Neural progenitor cell (in vitro differentiated cells): ENCODE measurements at regions not wholly inside any gene's neighbourhood (a gene's known extent, or its start where the extent isn't known, plus 50 kb on each side); places are given as distances from the start of the nearest gene placed in this dataset.

Experiments used
- DNase-seq: peaks from one replicate; pipeline ENCODE4 v3.0.0-alpha.2; 2016; ENCODE audit warnings: low spot score
- H2AFZ ChIP-seq: fragments of 200-600 bp; sonication (generic); replicated peaks from 2 replicates; pipeline ENCODE4 v1.6.1; 2016; ENCODE audit warnings: antibody characterized with exemption
- H3F3A ChIP-seq: fragments of 200-600 bp; sonication (generic); 2 replicates; pipeline ENCODE4 v1.6.1; 2016; ENCODE audit warnings: antibody characterized with exemption, low read depth
- H3K27ac ChIP-seq: fragments of 200-600 bp; sonication (generic); 2 replicates; pipeline ENCODE4 v1.5.1; 2016; ENCODE audit warnings: mild to moderate bottlenecking
- H3K27me3 ChIP-seq: fragments of 200-600 bp; sonication (generic); 2 replicates; pipeline ENCODE4 v1.6.1; 2016; ENCODE audit warnings: mild to moderate bottlenecking, moderate library complexity
- H3K36me3 ChIP-seq: fragments of 200-600 bp; sonication (generic); 2 replicates; pipeline ENCODE4 v1.5.1; 2016
- H3K4me1 ChIP-seq: fragments of 200-600 bp; sonication (generic); 2 replicates; pipeline ENCODE4 v1.6.1; 2016; ENCODE audit warnings: mixed run types
- H3K4me2 ChIP-seq: fragments of 200-600 bp; sonication (generic); 2 replicates; pipeline ENCODE4 v1.6.1; 2016
- H3K4me3 ChIP-seq: fragments of 200-600 bp; sonication (generic); 2 replicates; pipeline ENCODE4 v1.5.1; 2016
- H3K79me2 ChIP-seq: fragments of 200-600 bp; sonication (generic); 2 replicates; pipeline ENCODE4 v1.6.1; 2016; ENCODE audit warnings: low read depth
- H3K9ac ChIP-seq: fragments of 200-600 bp; sonication (generic); 2 replicates; pipeline ENCODE4 v1.6.1; 2016
- H3K9me3 ChIP-seq: fragments of 200-600 bp; sonication (generic); 2 replicates; pipeline ENCODE4 v1.5.1; 2016; ENCODE audit warnings: low read depth
- H4K20me1 ChIP-seq: fragments of 200-600 bp; sonication (generic); 2 replicates; pipeline ENCODE4 v1.6.1; 2016; ENCODE audit warnings: low read depth
- H3K27ac Mint-ChIP-seq: 3 replicates; pipeline ENCODE4 v1.8.0; 2021; ENCODE audit warnings: mixed read lengths
- H3K27me3 Mint-ChIP-seq: 2 replicates; pipeline ENCODE4 v1.8.0; 2022; ENCODE audit warnings: low read depth, mild to moderate bottlenecking, inconsistent platforms, moderate library complexity, mixed read lengths; ENCODE audit not compliant: insufficient read depth
- H3K36me3 Mint-ChIP-seq: 3 replicates; pipeline ENCODE4 v1.8.0; 2021; ENCODE audit warnings: mixed read lengths
- H3K4me1 Mint-ChIP-seq: 3 replicates; pipeline ENCODE4 v1.8.0; 2021; ENCODE audit warnings: mixed read lengths
- H3K4me3 Mint-ChIP-seq: 3 replicates; pipeline ENCODE4 v1.8.0; 2021; ENCODE audit warnings: mild to moderate bottlenecking, moderate library complexity, mixed read lengths
- H3K9me3 Mint-ChIP-seq: 3 replicates; pipeline ENCODE4 v1.8.0; 2020; ENCODE audit warnings: mixed read lengths
- EZH2 ChIP-seq: fragments of 200-600 bp; sonication (generic); IDR thresholded peaks from 2 replicates; pipeline ENCODE4 v1.6.1; 2017; ENCODE audit warnings: antibody characterized with exemption, mild to moderate bottlenecking, moderate library complexity
- EZH2phosphoT487 ChIP-seq: fragments of 200-600 bp; sonication (generic); IDR thresholded peaks from 2 replicates; pipeline ENCODE4 v1.6.1; 2017; ENCODE audit warnings: antibody characterized with exemption
- TF ChIP-seq, protein P1 (sequence below): fragments of 200-600 bp; sonication (generic); IDR thresholded peaks from 2 replicates; pipeline ENCODE4 v1.5.1; 2017; ENCODE audit warnings: antibody characterized with exemption, mild to moderate bottlenecking

DNA sequence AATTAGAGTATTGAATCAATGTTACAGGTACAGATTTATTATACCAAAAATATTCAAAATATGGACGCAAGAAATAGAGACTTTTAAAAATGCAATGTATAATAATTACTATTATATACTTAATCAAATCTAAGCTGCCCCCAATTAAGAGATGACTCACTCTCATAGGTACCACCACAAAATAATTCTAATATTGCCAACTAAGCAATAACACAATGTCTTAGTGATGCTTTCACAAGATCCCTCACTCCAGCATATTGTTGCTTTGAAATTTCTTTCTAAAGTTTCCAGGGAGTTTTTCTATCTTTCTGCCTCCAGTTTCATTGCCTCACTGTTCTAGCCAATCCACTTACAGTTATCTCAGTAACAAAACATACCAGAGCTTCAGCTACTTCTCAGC is 270.0 kb upstream of the PABPC4L start:
- Histone ChIP-seq H3K27ac (no peak overlapping the region), H3K9ac (no peak overlapping the region), H3K4me3 (no peak overlapping the region), H4K20me1 (no peaks in the 10 kb centered on the region), H3K4me2 (no peak overlapping the region), H3K27me3 (no peaks in the 10 kb centered on the region), H3K79me2 (no peaks in the 10 kb centered on the region), H3K4me1 (no peaks in the 10 kb centered on the region), H3K36me3 (no peaks in the 10 kb centered on the region), H3F3A (no peaks in the 10 kb centered on the region), H2AFZ (peak overlapping the region; percentile 17), H3K9me3 (no peaks in the 10 kb centered on the region)
- TF ChIP-seq EZH2 (no peak), EZH2phosphoT487 (no peak)
- TF ChIP-seq, protein P1, sequence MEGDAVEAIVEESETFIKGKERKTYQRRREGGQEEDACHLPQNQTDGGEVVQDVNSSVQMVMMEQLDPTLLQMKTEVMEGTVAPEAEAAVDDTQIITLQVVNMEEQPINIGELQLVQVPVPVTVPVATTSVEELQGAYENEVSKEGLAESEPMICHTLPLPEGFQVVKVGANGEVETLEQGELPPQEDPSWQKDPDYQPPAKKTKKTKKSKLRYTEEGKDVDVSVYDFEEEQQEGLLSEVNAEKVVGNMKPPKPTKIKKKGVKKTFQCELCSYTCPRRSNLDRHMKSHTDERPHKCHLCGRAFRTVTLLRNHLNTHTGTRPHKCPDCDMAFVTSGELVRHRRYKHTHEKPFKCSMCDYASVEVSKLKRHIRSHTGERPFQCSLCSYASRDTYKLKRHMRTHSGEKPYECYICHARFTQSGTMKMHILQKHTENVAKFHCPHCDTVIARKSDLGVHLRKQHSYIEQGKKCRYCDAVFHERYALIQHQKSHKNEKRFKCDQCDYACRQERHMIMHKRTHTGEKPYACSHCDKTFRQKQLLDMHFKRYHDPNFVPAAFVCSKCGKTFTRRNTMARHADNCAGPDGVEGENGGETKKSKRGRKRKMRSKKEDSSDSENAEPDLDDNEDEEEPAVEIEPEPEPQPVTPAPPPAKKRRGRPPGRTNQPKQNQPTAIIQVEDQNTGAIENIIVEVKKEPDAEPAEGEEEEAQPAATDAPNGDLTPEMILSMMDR: no peak
- Mint-ChIP-seq H3K4me1 (no peaks in the 10 kb centered on the region), H3K27ac (no peak overlapping the region), H3K27me3 (no peaks in the 10 kb centered on the region), H3K4me3 (no peak overlapping the region), H3K9me3 (peaks cover 2% of the 10 kb centered on the region), H3K36me3 (no peaks in the 10 kb centered on the region)
- no peak for DNase-seq

- Histone ChIP-seq H3K27me3 (no peaks in the 10 kb centered on the region), H3K4me1 (no peaks in the 10 kb centered on the region), H3K36me3 (no peaks in the 10 kb centered on the region), H2AFZ (peak overlapping the region; percentile 54), H3K9me3 (no peaks in the 10 kb centered on the region), H4K20me1 (no peaks in the 10 kb centered on the region), H3F3A (no peaks in the 10 kb centered on the region), H3K4me3 (no peak overlapping the region), H3K4me2 (no peak overlapping the region), H3K9ac (no peak overlapping the region), H3K27ac (no peak overlapping the region), H3K79me2 (no peaks in the 10 kb centered on the region)
- no peak for TF ChIP-seq EZH2phosphoT487
- no peak for TF ChIP-seq EZH2
- TF ChIP-seq, protein P1: peak; percentile 61
- no peaks in the 10 kb centered on the region for H3K36me3 Mint-ChIP-seq
- peak; percentile 42 for DNase-seq
- H3K4me1 Mint-ChIP-seq: no peaks in the 10 kb centered on the region
- H3K27me3 Mint-ChIP-seq: no peaks in the 10 kb centered on the region
- no peak overlapping the region for H3K27ac Mint-ChIP-seq
- no peak overlapping the region for H3K4me3 Mint-ChIP-seq
- H3K9me3 Mint-ChIP-seq: peaks cover 2% of the 10 kb centered on the region
Observed at GRCh38 chr4:134470544-134470943, 269.0 kb upstream of the PABPC4L start.

GRCh38 chr4:134465417-134465816 is 263.8 kb upstream of the PABPC4L start:
- no peak overlapping the region for H3K27ac ChIP-seq
- H3K36me3 ChIP-seq: no peaks in the 10 kb centered on the region
- no peaks in the 10 kb centered on the region for H3K4me1 ChIP-seq
- no peaks in the 10 kb centered on the region for H3F3A ChIP-seq
- H3K27me3 Mint-ChIP-seq: peaks cover 2% of the 10 kb centered on the region
- peak; percentile 15 for DNase-seq
- peaks cover 5% of the 10 kb centered on the region for H3K9me3 Mint-ChIP-seq
- no peak overlapping the region for H2AFZ ChIP-seq
- no peaks in the 10 kb centered on the region for H3K36me3 Mint-ChIP-seq
- H3K27me3 ChIP-seq: no peaks in the 10 kb centered on the region
- H3K79me2 ChIP-seq: no peaks in the 10 kb centered on the region
- H4K20me1 ChIP-seq: no peaks in the 10 kb centered on the region
- no peak overlapping the region for H3K4me3 ChIP-seq
- H3K4me1 Mint-ChIP-seq: no peaks in the 10 kb centered on the region
- TF ChIP-seq EZH2phosphoT487 (no peak), EZH2 (no peak)
- TF ChIP-seq, protein P1: peak; percentile 22
- H3K27ac Mint-ChIP-seq: no peak overlapping the region
- H3K4me2 ChIP-seq: no peak overlapping the region
- H3K9ac ChIP-seq: no peak overlapping the region
- no peak overlapping the region for H3K4me3 Mint-ChIP-seq
- no peaks in the 10 kb centered on the region for H3K9me3 ChIP-seq
